ENCODE measurements at regions not wholly inside any gene's neighbourhood (a gene's known extent, or its start where the extent isn't known, plus 50 kb on each side); places are given as distances from the start of the nearest gene placed in this dataset.

GRCh38 chr3:177672252-177672911, 475.1 kb upstream of the TBL1XR1 start:
- TF ChIP-seq GABPA (IDR thresholded peaks at IDR 0.05 in 1 of 2, conservative IDR thresholded peaks at IDR 0.05 in 1 of 2) (no peak), CTCF (IDR thresholded peaks at IDR 0.05; ENCODE audit: low read depth, low read length, missing input control) (no peak), RAD21 (IDR thresholded peaks at IDR 0.05) (no peak), JUND (IDR thresholded peaks at IDR 0.05) (no peak), TAF1 (conservative IDR thresholded peaks at IDR 0.05) (no peak), SP1 (IDR thresholded peaks at IDR 0.05) (no peak), FOXA1 (IDR thresholded peaks at IDR 0.05) (no peak), EGR1 (IDR thresholded peaks at IDR 0.05; ENCODE audit: low read depth in 2 of 2) (no peak), MAX (IDR thresholded peaks at IDR 0.05) (peak; percentile 19)
